Muscle of leg (tissue), 3 donors: ENCODE measurements at regions not wholly inside any gene's neighbourhood (a gene's known extent, or its start where the extent isn't known, plus 50 kb on each side); places are given as distances from the start of the nearest gene placed in this dataset.

Experiments
- DNase-seq: peaks from one replicate; pipeline ENCODE4 v3.0.0; 2013
- H3K27ac ChIP-seq: one replicate; pipeline ENCODE4 v1.5.1; 2013; ENCODE audit warnings: mild to moderate bottlenecking, low read length, control low read depth
- H3K27me3 ChIP-seq: one replicate; pipeline ENCODE4 v1.6.1; 2013; ENCODE audit warnings: low read length; ENCODE audit not compliant: control insufficient read depth, insufficient read depth
- H3K36me3 ChIP-seq: one replicate; pipeline ENCODE4 v1.6.1; 2013; ENCODE audit warnings: low read length; ENCODE audit not compliant: control insufficient read depth, insufficient read depth
- H3K4me1 ChIP-seq: one replicate; pipeline ENCODE4 v1.6.1; 2013; ENCODE audit warnings: low read length; ENCODE audit not compliant: control insufficient read depth, insufficient read depth
- H3K4me3 ChIP-seq: one replicate; pipeline ENCODE4 v1.5.1; 2013; ENCODE audit warnings: low read length, control low read depth
- H3K9me3 ChIP-seq: replicated peaks from 2 replicates; pipeline ENCODE4 v1.6.1; 2013; ENCODE audit warnings: low read depth, low read length; ENCODE audit not compliant: control insufficient read depth
- WGBS: methylation state at CpG from one replicate; pipeline ENCODE4 v1.1.5; 2013; ENCODE audit warnings: missing lambda C conversion rate; ENCODE audit not compliant: insufficient coverage; 5-methylcytosine and 5-hydroxymethylcytosine counted together

DNA sequence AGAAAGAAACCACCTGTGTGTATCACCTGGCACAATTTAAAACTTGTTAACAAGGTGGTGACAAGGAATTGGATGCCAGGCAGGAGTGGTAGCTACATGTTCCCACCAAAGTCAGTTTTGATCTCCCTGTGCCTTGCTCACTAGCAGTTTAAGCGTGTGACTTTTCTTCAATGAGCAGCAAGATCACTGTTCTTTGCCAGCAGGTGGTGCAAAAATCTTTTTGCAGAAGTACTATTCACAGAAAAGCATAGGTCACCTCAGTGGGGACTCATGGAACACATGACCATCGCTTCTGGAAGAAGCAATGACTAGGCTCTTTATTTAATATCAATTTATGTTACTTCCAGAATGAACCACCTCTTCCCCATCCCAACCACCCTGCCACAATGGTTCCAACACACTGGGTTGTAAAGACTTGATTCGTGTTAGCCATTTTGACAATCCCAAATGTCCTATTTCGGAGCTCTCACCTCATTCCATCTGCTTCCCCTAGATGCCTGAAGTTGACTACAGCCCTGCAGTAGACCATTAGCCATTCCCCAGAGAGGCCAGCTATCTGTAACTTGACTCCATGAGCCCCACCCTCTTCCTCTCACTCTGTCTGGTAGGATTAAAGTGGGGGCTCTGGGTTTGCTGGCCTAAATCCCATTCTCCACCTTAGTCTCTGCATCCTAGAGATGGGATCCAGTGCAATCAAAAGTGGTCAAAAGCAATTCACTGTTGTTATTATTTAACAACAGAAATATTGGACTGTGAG is 59.1 kb upstream of the TNFRSF19 start:
- no peaks in the 10 kb centered on the region for H3K27me3 ChIP-seq
- H3K4me1 ChIP-seq, result peaks cover 27% of the 10 kb centered on the region
- no peak overlapping the region for H3K27ac ChIP-seq
- peak; percentile 46 for DNase-seq
- no peaks in the 10 kb centered on the region for H3K36me3 ChIP-seq
- no peak overlapping the region for H3K4me3 ChIP-seq
- WGBS, result 63% methylated on average over 2 of the region's 4 CpGs
- no peaks in the 10 kb centered on the region for H3K9me3 ChIP-seq

DNA sequence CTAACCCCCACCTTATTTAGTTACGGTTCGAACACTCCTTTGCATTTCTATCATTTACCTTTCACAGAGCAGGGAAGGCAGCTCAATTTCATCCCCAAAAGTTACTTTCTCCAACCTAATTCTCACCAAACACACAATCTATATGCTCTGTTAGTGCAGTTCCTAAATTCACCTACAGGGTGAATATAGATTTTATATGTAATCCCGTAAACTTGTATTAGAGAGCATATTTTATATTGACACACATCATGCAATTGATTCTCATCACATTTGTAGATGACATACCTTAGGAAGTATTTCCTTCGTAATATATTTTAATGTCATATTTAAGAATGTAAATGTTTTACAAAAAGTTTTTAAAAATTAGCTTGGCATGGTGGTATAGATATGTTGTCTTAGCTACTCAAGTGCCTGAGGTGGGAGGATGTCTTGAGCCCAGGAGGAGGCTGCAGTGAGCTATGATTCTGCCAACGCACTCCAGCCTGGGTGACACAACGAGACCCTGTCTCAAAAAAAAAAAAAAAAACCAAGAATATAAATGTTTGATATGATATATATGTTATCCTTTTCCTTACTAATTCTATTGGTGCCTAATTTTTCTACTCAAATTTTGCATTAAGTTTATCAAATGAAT is 57.3 kb upstream of the TNFRSF19 start:
- DNase-seq, result no peak
- no peak overlapping the region for H3K27ac ChIP-seq

DNA sequence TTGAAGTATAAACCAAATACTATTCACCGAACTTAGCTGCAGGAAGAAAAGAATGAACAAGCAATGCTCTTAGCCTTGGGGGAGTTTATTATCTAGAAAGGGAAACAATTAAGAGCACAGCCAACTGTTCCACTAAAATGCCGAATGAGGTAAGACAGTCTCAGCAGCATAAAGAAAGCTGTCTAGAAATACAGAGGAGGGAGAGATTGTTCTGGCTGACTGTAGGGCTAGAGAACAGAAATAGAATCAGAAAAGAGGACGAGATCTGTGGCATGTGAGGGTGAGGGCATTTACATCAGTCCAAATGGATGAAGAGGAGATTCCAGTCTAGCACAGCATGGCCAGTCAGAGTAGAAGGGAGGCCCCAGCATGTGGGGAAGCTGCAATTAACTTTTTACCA is 56.8 kb upstream of the TNFRSF19 start:
- no peak for DNase-seq
- Histone ChIP-seq H3K4me1 (peaks cover 20% of the 10 kb centered on the region), H3K4me3 (no peak overlapping the region), H3K9me3 (no peaks in the 10 kb centered on the region), H3K27me3 (no peaks in the 10 kb centered on the region), H3K36me3 (no peaks in the 10 kb centered on the region), H3K27ac (peak overlapping the region; percentile 3)
- 83% methylated on average over 1 of the region's 3 CpGs for WGBS

More for the DNA sequence above, 57.3 kb upstream of the TNFRSF19 start:
- Histone ChIP-seq H3K36me3 (no peaks in the 10 kb centered on the region), H3K27me3 (no peaks in the 10 kb centered on the region), H3K4me1 (peaks cover 20% of the 10 kb centered on the region), H3K9me3 (no peaks in the 10 kb centered on the region), H3K4me3 (no peak overlapping the region)
- WGBS, result no CpG with 5 or more reads among the region's 6 CpGs

DNA sequence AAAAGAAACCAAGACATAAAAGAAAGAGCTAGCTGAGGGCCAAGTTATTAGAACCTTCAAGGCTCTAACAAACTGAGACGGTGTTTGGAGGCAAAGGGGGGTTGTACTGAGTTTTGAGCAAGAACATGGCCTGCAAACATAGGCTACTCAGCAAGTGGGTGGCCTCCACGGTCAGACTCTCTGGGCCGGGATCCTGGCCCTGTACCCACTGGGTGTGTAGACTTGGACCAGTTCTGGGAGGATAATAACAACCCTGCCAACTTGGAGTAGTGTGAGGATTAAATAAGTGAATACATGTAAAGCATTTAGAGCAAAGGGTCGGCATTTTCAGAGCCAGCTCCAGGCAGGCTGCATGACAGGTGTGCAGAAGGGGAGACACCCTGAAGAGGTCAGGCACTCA is 56.1 kb upstream of the TNFRSF19 start:
- Histone ChIP-seq H3K36me3 (no peaks in the 10 kb centered on the region), H3K4me3 (no peak overlapping the region), H3K27me3 (no peaks in the 10 kb centered on the region), H3K27ac (no peak overlapping the region), H3K9me3 (no peaks in the 10 kb centered on the region), H3K4me1 (peaks cover 20% of the 10 kb centered on the region)
- no peak for DNase-seq
- WGBS, result 62% methylated on average over 4 of the region's 4 CpGs

DNA sequence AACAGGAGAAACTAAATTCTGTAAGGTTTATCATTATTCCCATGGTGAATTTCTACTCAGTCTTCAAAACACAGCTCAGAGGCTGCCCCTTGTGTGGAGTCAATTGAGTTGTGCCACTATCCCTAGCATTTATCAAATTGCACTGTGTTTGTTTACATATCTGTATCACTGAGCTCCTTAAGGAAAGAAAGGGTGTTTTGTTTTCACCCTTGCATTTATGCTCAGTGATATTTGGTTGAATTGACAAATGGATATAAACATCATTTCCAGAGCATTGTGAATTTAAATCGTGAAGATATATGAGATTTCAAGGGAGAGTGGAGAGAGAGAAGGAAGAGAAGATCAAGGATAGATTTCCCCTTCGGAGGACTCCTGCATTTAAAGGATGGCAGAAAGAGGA is 55.1 kb upstream of the TNFRSF19 start:
- Histone ChIP-seq H3K9me3 (no peaks in the 10 kb centered on the region), H3K36me3 (no peaks in the 10 kb centered on the region), H3K4me3 (no peak overlapping the region), H3K27me3 (no peaks in the 10 kb centered on the region), H3K27ac (no peak overlapping the region), H3K4me1 (peaks cover 20% of the 10 kb centered on the region)
- 70% methylated on average over 1 of the region's 2 CpGs for WGBS
- DNase-seq, result no peak

DNA sequence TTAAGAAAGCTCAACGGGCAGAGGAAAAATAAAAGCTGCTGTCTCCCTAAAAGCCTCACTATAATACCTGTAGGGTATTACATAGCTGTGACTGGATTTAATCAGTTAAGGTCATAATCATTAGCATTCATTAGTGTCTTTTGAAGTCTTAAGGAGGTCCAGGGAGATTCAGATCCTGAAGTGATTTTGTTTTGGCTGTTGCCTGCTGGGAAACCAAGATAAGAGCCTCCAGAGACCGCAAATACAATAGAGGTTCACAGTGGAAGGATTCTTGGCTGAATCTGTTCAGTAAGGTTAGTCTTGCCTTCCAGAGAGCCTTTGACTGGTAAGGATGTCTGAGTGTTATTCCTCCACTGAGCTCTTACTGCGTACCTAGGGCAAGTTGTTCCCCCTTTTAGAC is 54.0 kb upstream of the TNFRSF19 start:
- 70% methylated on average over 2 of the region's 3 CpGs for WGBS
- H3K4me1 ChIP-seq, result peaks cover 16% of the 10 kb centered on the region
- no peak overlapping the region for H3K4me3 ChIP-seq
- no peaks in the 10 kb centered on the region for H3K36me3 ChIP-seq
- no peaks in the 10 kb centered on the region for H3K9me3 ChIP-seq
- no peak for DNase-seq
- H3K27ac ChIP-seq, result no peak overlapping the region
- no peaks in the 10 kb centered on the region for H3K27me3 ChIP-seq

DNA sequence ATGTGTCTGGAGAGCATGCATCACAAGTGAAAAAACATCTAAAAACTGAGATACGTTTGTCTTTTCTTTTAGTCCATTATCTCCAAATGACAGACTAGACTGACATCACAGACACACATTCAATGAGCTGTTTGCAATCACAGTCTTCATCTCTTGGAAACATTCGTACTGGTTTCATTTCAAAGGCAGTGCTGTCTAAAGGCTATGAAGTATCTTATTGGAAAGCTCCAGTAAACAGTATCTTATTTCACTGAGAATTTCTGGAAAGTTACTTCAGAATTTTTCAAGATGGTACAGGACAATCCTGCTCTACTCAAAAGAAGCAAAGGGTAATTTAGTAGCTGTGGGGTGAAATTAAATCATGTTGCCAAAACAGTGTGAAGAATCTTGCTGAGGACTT is 53.5 kb upstream of the TNFRSF19 start:
- no peak overlapping the region for H3K4me3 ChIP-seq
- H3K27ac ChIP-seq, result no peak overlapping the region
- H3K36me3 ChIP-seq, result no peaks in the 10 kb centered on the region
- H3K4me1 ChIP-seq, result peaks cover 12% of the 10 kb centered on the region
- no peak for DNase-seq
- WGBS, result no CpG with 5 or more reads among the region's 2 CpGs
- no peaks in the 10 kb centered on the region for H3K27me3 ChIP-seq
- no peaks in the 10 kb centered on the region for H3K9me3 ChIP-seq

DNA sequence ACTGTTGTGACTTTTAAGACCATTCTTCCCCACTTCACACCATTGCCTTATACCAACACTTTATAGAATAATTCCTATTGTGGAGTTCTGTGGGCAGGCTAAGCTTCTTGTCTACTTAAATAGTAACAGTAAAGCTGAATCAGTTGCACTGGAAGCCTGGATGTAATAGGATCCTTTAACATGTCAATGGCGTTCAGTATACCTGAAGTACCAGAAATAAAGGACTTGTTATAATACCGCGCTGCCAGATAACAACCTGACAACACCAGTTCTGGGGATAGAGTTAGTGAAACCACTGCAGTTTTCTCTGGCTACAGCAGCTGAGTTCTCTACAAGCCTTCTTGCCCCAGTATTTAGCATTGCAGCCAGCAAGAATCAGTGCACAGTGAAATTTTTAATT is 52.0 kb upstream of the TNFRSF19 start:
- Histone ChIP-seq H3K27ac (no peak overlapping the region), H3K27me3 (no peaks in the 10 kb centered on the region), H3K9me3 (no peaks in the 10 kb centered on the region), H3K4me1 (peaks cover 8% of the 10 kb centered on the region), H3K4me3 (no peak overlapping the region), H3K36me3 (no peaks in the 10 kb centered on the region)
- WGBS, result no CpG with 5 or more reads among the region's 3 CpGs
- DNase-seq, result no peak
